Effector CD4-positive, alpha-beta T cell (primary cell): ENCODE measurements at regions not wholly inside any gene's neighbourhood (a gene's known extent, or its start where the extent isn't known, plus 50 kb on each side); places are given as distances from the start of the nearest gene placed in this dataset.

Experiments
- DNase-seq: peaks from one replicate; pipeline ENCODE4 v3.0.0-alpha.2; 2020

DNA sequence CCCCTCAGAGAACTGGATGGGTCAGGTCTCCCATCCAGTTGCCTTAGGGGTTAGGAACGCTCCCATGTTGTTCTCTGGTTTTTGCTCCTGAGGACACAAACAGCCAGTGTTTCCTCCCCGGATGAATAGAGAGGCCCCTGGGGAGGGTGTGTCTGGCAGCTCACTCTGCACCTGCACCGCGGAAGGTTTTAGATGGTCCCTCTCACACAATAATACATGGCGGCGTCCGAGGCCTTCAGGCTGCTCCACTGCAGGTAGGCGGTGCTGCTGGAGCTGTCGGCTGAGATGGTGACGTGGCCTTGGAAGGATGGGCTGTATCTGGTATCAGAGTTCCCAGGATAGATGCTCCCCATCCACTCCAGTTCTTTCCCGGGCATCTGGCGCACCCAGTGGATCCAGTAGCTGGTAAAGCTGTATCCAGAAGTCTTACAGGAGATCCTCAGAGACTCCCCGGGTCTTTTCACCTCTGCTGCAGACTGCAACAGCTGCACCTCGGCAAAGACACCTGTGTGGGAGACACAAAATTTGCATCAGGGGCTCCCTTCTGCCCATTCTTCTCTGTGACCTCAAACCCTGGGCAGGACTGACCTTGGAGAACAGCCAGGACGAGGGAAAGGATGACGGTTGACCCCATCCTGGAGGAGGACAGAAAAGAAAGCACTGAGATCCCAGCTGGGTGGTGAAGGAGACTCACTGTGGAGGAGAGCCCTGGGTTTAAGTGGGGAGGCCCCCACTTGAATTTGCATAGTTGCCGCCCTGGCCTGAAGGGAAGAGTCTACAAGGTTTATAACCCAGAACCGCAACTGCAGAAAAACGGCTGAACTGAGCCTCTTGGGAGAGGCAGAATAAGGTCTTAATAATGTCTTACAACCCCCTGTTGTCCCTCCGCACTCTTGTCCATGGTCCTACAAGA is 1324.8 kb downstream of the TMEM121 start:
- no peak for DNase-seq

DNA sequence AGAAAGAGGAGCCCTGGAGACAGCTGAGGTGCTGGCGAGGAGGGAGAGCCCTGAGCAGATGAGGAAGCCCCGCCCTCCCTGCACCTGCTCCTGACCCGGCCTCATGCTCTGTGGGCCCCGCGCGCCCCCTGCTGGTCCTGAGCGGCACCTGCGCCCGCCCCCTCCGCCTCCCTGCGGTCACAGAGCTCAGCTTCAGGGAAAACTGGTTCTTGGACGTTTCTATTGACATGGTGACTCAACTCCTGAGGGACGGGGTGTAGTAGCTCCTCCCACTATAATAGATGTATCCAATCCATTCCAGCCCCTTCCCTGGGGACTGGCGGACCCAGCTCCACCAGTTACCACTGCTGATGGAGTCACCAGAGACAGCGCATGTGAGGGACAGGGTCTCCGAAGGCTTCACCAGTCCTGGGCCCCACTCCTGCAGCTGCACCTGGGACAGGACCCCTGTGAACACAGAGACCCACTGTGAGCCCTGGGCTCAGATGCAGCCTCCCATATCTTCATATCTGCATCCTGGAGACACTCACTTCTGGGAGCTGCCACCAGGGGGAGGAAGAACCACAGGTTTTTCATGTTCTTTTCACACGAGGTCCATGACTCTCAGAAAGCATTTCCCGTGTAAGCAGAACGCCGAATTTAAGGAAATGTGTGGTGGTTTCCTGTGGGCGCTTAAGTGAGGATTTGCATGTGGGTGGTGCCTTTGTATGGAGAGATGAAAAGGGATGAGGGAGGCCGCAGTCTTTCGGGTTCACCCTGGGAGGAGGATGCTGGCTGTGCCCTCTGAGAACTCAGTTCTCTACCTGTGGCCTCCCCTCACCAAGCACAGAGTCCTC is 1346.4 kb downstream of the TMEM121 start:
- peak; percentile 61 for DNase-seq

DNA sequence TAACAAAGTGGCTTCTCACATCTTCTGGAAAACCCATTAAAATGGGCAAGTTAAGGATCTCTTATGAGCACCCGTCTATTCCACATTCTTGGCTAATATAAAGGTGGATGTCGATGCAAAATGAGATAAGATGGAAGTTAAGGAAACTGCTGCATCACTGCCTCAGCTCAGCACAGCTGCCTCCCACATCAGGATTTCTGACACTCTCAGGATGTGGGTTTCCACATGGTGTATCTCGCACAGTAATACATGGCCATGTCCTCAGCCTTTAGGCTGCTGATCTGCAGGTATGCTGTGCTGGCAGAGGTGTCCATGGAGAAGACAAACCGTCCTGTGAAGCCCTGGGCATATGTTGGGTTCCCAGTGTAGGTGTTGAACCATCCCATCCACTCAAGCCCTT is 1348.0 kb downstream of the TMEM121 start:
- DNase-seq: no peak

DNA sequence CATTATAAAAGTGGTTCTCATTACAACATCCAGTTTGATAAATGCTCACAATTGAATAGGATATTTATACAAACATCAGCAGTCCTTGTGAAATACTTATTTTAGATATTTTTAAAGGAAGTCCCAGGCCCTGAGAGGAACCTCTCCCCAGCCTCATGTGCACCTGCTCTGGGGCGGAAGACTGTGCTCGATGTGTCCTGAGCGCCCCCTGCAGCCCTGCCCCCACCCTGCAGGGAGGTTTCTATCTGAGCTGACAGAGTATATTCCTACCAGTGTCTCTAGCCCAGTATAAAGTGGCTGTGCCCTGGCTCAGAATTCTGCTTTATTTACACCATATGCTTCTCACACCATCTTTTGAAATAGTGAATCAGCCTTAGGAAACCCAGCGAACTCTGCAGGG is 1349.1 kb downstream of the TMEM121 start:
- DNase-seq: no peak

DNA sequence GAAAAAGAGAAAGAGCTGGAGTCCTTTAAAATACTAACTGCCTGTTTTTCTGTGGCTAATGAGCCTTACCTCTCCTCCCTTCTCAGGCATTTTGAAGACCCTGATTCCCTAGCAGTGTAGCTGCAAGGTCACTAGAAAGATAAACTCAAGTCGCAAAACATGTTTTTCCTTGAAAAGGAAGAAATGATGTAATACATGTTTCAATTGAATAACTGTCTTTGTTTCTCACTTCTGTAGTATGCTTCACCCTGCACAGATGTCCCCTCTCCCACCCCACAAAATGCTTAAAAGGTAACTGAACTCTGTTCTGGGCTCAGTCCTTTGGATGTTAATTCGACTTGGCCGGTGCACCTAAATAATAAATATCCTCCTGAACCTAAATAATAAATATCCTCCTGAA is 1350.3 kb downstream of the TMEM121 start:
- DNase-seq: no peak

DNA sequence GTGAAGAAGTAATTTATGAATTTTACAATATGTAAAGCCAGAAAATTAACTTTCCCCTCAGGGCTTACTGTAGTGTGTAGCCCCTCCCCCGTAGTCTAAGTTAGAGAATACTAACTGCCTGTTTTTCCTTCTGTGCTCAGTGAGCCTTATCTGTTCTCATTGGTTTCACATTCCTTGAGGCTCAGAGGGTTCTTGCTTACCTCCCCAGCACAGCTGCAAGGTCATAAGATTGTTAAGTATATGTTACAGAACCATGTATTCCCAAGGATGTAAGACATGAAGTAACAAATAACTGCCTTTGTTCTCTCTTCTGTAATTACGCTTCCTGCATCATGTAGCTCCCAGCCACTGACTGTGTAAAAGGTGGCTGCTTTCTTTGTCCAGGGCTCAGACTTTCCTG is 1351.1 kb downstream of the TMEM121 start:
- no peak for DNase-seq

DNA sequence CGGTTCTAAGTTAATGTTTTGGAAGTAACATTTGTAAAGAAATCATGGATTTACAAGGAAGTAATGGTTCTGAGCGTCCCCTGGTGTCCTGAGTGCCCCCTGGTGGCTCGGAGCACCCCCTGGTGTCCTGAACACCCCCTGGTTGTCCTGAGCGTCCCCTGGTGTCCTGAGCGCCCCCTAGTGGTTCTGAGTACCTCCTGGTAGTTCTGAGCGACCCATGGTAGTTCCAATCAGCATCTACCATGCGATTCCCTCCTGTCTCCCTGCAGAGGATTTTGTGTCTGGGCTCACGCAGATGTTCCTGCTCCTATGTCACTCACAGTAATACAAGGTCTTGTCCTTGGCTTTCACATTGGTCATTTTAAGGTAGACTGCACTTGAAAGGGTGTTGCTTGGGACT is 1352.9 kb downstream of the TMEM121 start:
- DNase-seq: no peak

DNA sequence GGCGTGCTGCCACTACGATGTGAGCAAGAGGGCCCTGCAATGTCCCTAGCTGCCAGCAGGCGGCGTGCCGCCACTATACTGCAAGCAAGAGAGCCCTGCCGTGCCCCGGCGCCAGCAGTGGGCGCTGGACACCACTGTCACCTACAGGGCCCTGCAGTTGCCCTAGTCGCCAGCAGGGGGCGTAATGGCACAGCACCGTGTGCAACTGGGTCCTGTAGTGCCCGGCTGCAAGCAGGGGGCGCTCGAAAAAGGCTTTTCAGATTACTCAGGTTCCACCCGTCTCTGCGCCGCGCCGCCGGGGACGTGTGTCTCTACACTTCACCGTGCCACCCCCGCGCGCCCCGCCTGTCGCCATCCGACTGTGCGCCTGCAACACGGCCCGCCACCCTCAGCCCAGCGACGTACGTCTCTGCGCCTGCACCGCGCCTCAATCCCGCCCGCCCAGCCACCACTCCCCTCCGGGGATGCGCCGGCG is 1356.9 kb downstream of the TMEM121 start:
- DNase-seq: no peak
